Calu3 (cell line): ENCODE measurements at regions not wholly inside any gene's neighbourhood (a gene's known extent, or its start where the extent isn't known, plus 50 kb on each side); places are given as distances from the start of the nearest gene placed in this dataset.

Source experiments
- BruUV-seq: library from RNA; stranded (reverse); fragments of 400-500 nt; replicated peaks from 2 replicates; lab custom pipeline; 2021; lab: Mats Ljungman, UMichigan
- CTCF ChIA-PET: fragments of 300-600 bp; sonication (Branson Sonifier 250); formaldehyde crosslinking; loops from one replicate; lab custom pipeline; 2022; ENCODE audit warnings: antibody characterized with exemption; lab: Charles Lee
- DNase-seq: peaks from one replicate; pipeline ENCODE4 v3.0.0; 2022
- H3K27ac Mint-ChIP-seq: one replicate; pipeline ENCODE4 v1.8.0; 2022; ENCODE audit warnings: mixed read lengths; ENCODE audit not compliant: unreplicated experiment
- H3K27me3 Mint-ChIP-seq: one replicate; pipeline ENCODE4 v1.8.0; 2022; ENCODE audit warnings: mixed read lengths; ENCODE audit not compliant: unreplicated experiment
- H3K36me3 Mint-ChIP-seq: one replicate; pipeline ENCODE4 v1.8.0; 2022; ENCODE audit warnings: mild to moderate bottlenecking, moderate library complexity, mixed read lengths; ENCODE audit not compliant: insufficient read depth, unreplicated experiment
- H3K4me1 Mint-ChIP-seq: one replicate; pipeline ENCODE4 v1.8.0; 2022; ENCODE audit warnings: mild to moderate bottlenecking, low read depth, mixed read lengths; ENCODE audit not compliant: unreplicated experiment
- H3K4me3 Mint-ChIP-seq: one replicate; pipeline ENCODE4 v1.8.0; 2022; ENCODE audit warnings: mild to moderate bottlenecking, low read depth, moderate library complexity, mixed read lengths; ENCODE audit not compliant: unreplicated experiment
- H3K9me3 Mint-ChIP-seq: one replicate; pipeline ENCODE4 v1.8.0; 2022; ENCODE audit warnings: low read depth, mixed read lengths; ENCODE audit not compliant: unreplicated experiment
- CTCF ChIP-seq: fragments of 200-600 bp; IDR thresholded peaks from one replicate; pipeline ENCODE4 v1.8.0; 2022; ENCODE audit warnings: antibody characterized with exemption; ENCODE audit not compliant: unreplicated experiment
- intact Hi-C: fragments of 100-400 bp; cut with micrococcal nuclease; formaldehyde crosslinking; loops from one replicate; pipeline ENCODE4 v1.10.0; 2022; ENCODE audit not compliant: unreplicated experiment

- CTCF ChIA-PET: no interaction called here
- no peak for DNase-seq
- BruUV-seq: no TSS peak
- no peak for TF ChIP-seq CTCF
- Mint-ChIP-seq H3K9me3 (peaks cover 3% of the 10 kb centered on the region), H3K27ac (no peak overlapping the region), H3K4me3 (no peak overlapping the region), H3K27me3 (peaks cover 21% of the 10 kb centered on the region), H3K4me1 (no peaks in the 10 kb centered on the region), H3K36me3 (no peaks in the 10 kb centered on the region)
- intact Hi-C loops: no loop called here
These were observed 183.4 kb upstream of the GADL1 start for GRCh38 chr3:31077826-31078225.

- CTCF ChIA-PET: no interaction called here
- H3K36me3 Mint-ChIP-seq: no peaks in the 10 kb centered on the region
- H3K4me3 Mint-ChIP-seq: no peak overlapping the region
- TF ChIP-seq CTCF: no peak
- H3K4me1 Mint-ChIP-seq: no peaks in the 10 kb centered on the region
- H3K9me3 Mint-ChIP-seq: no peaks in the 10 kb centered on the region
- peaks cover 30% of the 10 kb centered on the region for H3K27me3 Mint-ChIP-seq
- no TSS peak for BruUV-seq
- no peak overlapping the region for H3K27ac Mint-ChIP-seq
- intact Hi-C loops: no loop called here
- DNase-seq: no peak
These were observed 185.2 kb upstream of the GADL1 start for GRCh38 chr3:31079689-31080088.

- intact Hi-C loops: no loop called here
- peaks cover 33% of the 10 kb centered on the region for H3K27me3 Mint-ChIP-seq
- DNase-seq: no peak
- no TSS peak for BruUV-seq
- no peak for TF ChIP-seq CTCF
- CTCF ChIA-PET: no interaction called here
- no peak overlapping the region for H3K27ac Mint-ChIP-seq
- no peaks in the 10 kb centered on the region for H3K36me3 Mint-ChIP-seq
- no peaks in the 10 kb centered on the region for H3K9me3 Mint-ChIP-seq
- no peaks in the 10 kb centered on the region for H3K4me1 Mint-ChIP-seq
- no peak overlapping the region for H3K4me3 Mint-ChIP-seq
These were observed 186.7 kb upstream of the GADL1 start for GRCh38 chr3:31081018-31081662.

- intact Hi-C loops: no loop called here
- H3K27me3 Mint-ChIP-seq: peaks cover 26% of the 10 kb centered on the region
- CTCF ChIA-PET: no interaction called here
- H3K4me1 Mint-ChIP-seq: no peaks in the 10 kb centered on the region
- H3K9me3 Mint-ChIP-seq: no peaks in the 10 kb centered on the region
- no peak overlapping the region for H3K27ac Mint-ChIP-seq
- H3K4me3 Mint-ChIP-seq: no peak overlapping the region
- no peak for DNase-seq
- no peak for TF ChIP-seq CTCF
- no TSS peak for BruUV-seq
- H3K36me3 Mint-ChIP-seq: no peaks in the 10 kb centered on the region
These were observed 191.7 kb upstream of the GADL1 start for GRCh38 chr3:31086148-31086547.
